Vagina (tissue), 2 donors: ENCODE measurements at regions not wholly inside any gene's neighbourhood (a gene's known extent, or its start where the extent isn't known, plus 50 kb on each side); places are given as distances from the start of the nearest gene placed in this dataset.

Experiments used
- POLR2A ChIP-seq, 2 donors: fragments of 450-650 bp; IDR thresholded peaks; one replicate each; pipeline ENCODE4 v1.6.1; 2017; ENCODE audit warnings: antibody characterized with exemption in 2 of 2, mild to moderate bottlenecking in 2 of 2, moderate library complexity in 2 of 2
- POLR2AphosphoS5 ChIP-seq, 2 donors: sonication (generic); formaldehyde crosslinking; IDR thresholded peaks; one replicate each; pipeline ENCODE4 v1.9.0; 2017; ENCODE audit warnings: antibody characterized with exemption in 2 of 2, mild to moderate bottlenecking in 2 of 2, low read depth in 1 of 2; ENCODE audit not compliant: insufficient read depth in 1 of 2
- TF ChIP-seq, protein P1 (sequence below), 3 experiments: fragments of 450-650 bp in 2 of 3; fragments of 200-600 bp in 1 of 3; sonication (generic) in 1 of 3; IDR thresholded peaks; one replicate each; pipeline ENCODE4 v1.5.1; 2017 to 2019; ENCODE audit warnings: antibody characterized with exemption in 3 of 3, mild to moderate bottlenecking in 2 of 3, moderate library complexity in 2 of 3

GRCh38 chr6:48197941-48198340 is 86.9 kb upstream of the PTCHD4 start:
- TF ChIP-seq, protein P1, sequence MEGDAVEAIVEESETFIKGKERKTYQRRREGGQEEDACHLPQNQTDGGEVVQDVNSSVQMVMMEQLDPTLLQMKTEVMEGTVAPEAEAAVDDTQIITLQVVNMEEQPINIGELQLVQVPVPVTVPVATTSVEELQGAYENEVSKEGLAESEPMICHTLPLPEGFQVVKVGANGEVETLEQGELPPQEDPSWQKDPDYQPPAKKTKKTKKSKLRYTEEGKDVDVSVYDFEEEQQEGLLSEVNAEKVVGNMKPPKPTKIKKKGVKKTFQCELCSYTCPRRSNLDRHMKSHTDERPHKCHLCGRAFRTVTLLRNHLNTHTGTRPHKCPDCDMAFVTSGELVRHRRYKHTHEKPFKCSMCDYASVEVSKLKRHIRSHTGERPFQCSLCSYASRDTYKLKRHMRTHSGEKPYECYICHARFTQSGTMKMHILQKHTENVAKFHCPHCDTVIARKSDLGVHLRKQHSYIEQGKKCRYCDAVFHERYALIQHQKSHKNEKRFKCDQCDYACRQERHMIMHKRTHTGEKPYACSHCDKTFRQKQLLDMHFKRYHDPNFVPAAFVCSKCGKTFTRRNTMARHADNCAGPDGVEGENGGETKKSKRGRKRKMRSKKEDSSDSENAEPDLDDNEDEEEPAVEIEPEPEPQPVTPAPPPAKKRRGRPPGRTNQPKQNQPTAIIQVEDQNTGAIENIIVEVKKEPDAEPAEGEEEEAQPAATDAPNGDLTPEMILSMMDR (IDR thresholded peaks at IDR 0.05): no peak
- no peak for TF ChIP-seq POLR2A (IDR thresholded peaks at IDR 0.05)
- no peak for TF ChIP-seq POLR2AphosphoS5 (IDR thresholded peaks at IDR 0.05; ENCODE audit: insufficient read depth in 1 of 2, low read depth in 1 of 2)
